B cell (primary cell): ENCODE measurements at regions not wholly inside any gene's neighbourhood (a gene's known extent, or its start where the extent isn't known, plus 50 kb on each side); places are given as distances from the start of the nearest gene placed in this dataset.

Source experiments
- ATAC-seq: fragments of 200-7000 bp; cut with Tn5 transposase; one replicate; pipeline ENCODE4 v1.10.0; 2021; ENCODE audit warnings: low read depth, mild to moderate bottlenecking, moderate number of reproducible peaks, moderate library complexity
- CTCF ChIA-PET: fragments of 350-600 bp; sonication (Branson Sonifier 250); formaldehyde crosslinking; loops from one replicate; lab custom pipeline; 2021; ENCODE audit warnings: antibody characterized with exemption, inconsistent platforms; lab: Charles Lee
- POLR2A ChIA-PET: fragments of 350-600 bp; sonication (Branson Sonifier 250); formaldehyde crosslinking; loops from one replicate; lab custom pipeline; 2021; ENCODE audit warnings: antibody characterized with exemption; lab: Charles Lee
- DNase-seq: peaks from one replicate; pipeline ENCODE4 v3.0.0; 2013
- H2AFZ ChIP-seq: 2 replicates; pipeline ENCODE4 v1.6.1; 2012; ENCODE audit warnings: mild to moderate bottlenecking, low read depth, low read length; ENCODE audit not compliant: insufficient read depth, poor library complexity, severe bottlenecking
- H3K27ac ChIP-seq, 2 donors: 1 replicate in 1 of 2; 2 replicates in 1 of 2; pipeline ENCODE4 v1.5.1; 2012 to 2013; ENCODE audit warnings: low read length in 2 of 2, mild to moderate bottlenecking in 2 of 2, moderate library complexity in 1 of 2
- H3K27me3 ChIP-seq, 4 experiments: fragments of 200-600 bp in 1 of 4; sonication (generic) in 1 of 4; replicated peaks in 1 of 4; 1 replicate in 2 of 4; 2 replicates in 2 of 4; pipeline versions ENCODE4 v1.6.1 to v1.7.0; 2013 to 2016; ENCODE audit warnings: low read length in 3 of 4, mild to moderate bottlenecking in 2 of 4, mixed read lengths in 1 of 4, moderate library complexity in 1 of 4; ENCODE audit not compliant: insufficient read depth in 4 of 4, control insufficient read depth in 3 of 4; ENCODE audit errors: control extremely low read depth in 1 of 4
- H3K36me3 ChIP-seq, 2 experiments: replicated peaks in 1 of 2; 1 replicate in 1 of 2; 2 replicates in 1 of 2; pipeline versions ENCODE4 v1.6.1 to v1.7.1; 2013; ENCODE audit warnings: low read length in 1 of 2; ENCODE audit not compliant: insufficient read depth in 2 of 2, control insufficient read depth in 1 of 2; ENCODE audit errors: control extremely low read depth in 1 of 2, extremely low read depth in 1 of 2
- H3K4me1 ChIP-seq, 2 donors: fragments of 200-600 bp in 1 of 2; sonication (generic) in 1 of 2; 1 replicate in 1 of 2; 2 replicates in 1 of 2; pipeline versions ENCODE4 v1.5.1 to v1.6.1; 2013 to 2017; ENCODE audit warnings: low read length in 2 of 2; ENCODE audit not compliant: control insufficient read depth in 2 of 2, insufficient read depth in 2 of 2
- H3K4me2 ChIP-seq: replicated peaks from 2 replicates; pipeline ENCODE3; 2012; ENCODE audit warnings: mild to moderate bottlenecking, low read depth, low read length; ENCODE audit not compliant: poor library complexity, severe bottlenecking
- H3K4me3 ChIP-seq, 5 experiments: fragments of 200-600 bp in 1 of 5; sonication (generic) in 1 of 5; 1 replicate in 3 of 5; 2 replicates in 2 of 5; pipeline versions ENCODE4 v1.5.1 to v1.7.0; 2011 to 2016; ENCODE audit warnings: low read length in 4 of 5, mild to moderate bottlenecking in 4 of 5, low read depth in 2 of 5, control low read depth in 1 of 5, moderate library complexity in 1 of 5; ENCODE audit not compliant: insufficient read depth in 1 of 5; ENCODE audit errors: control extremely low read depth in 1 of 5, extremely low read depth in 1 of 5
- H3K79me2 ChIP-seq: fragments of 200-600 bp; sonication (generic); one replicate; pipeline ENCODE4 v1.6.0; 2016; ENCODE audit warnings: low read length; ENCODE audit not compliant: control insufficient read depth, insufficient read depth
- H3K9ac ChIP-seq: fragments of 200-600 bp; sonication (generic); 2 replicates; pipeline ENCODE4 v1.6.1; 2017; ENCODE audit warnings: mild to moderate bottlenecking, low read length, moderate library complexity
- H3K9me3 ChIP-seq, 3 donors: one replicate each; pipeline versions ENCODE4 v1.6.1 to v1.7.1; 2013; ENCODE audit warnings: low read length in 2 of 3; ENCODE audit not compliant: control insufficient read depth in 2 of 3, insufficient read depth in 1 of 3; ENCODE audit errors: control extremely low read depth in 1 of 3
- H4K20me1 ChIP-seq: 2 replicates; pipeline ENCODE4 v1.6.0; 2012; ENCODE audit warnings: mild to moderate bottlenecking, low read length; ENCODE audit not compliant: insufficient read depth, control insufficient read depth, poor library complexity, severe bottlenecking
- H3K27ac Mint-ChIP-seq: one replicate; pipeline ENCODE4 v1.8.0; 2021; ENCODE audit warnings: mixed read lengths
- H3K27me3 Mint-ChIP-seq: one replicate; pipeline ENCODE4 v1.8.0; 2021; ENCODE audit warnings: mixed read lengths
- H3K4me1 Mint-ChIP-seq: one replicate; pipeline ENCODE4 v1.8.0; 2021; ENCODE audit warnings: mixed read lengths
- H3K4me3 Mint-ChIP-seq: one replicate; pipeline ENCODE4 v1.8.0; 2021; ENCODE audit warnings: mixed read lengths
- H3K9me3 Mint-ChIP-seq: one replicate; pipeline ENCODE4 v1.8.0; 2022; ENCODE audit warnings: mixed read lengths; ENCODE audit not compliant: insufficient read depth
- EZH2 ChIP-seq: IDR thresholded peaks from 2 replicates; pipeline ENCODE4 v1.6.1; 2012; ENCODE audit warnings: borderline replicate concordance, low read depth, mild to moderate bottlenecking, moderate library complexity, low read length; ENCODE audit not compliant: insufficient read depth, poor library complexity, severe bottlenecking
- WGBS: methylation state at CpG from one replicate; pipeline ENCODE4 v1.1.5; 2013; ENCODE audit warnings: missing lambda C conversion rate; ENCODE audit not compliant: insufficient coverage; 5-methylcytosine and 5-hydroxymethylcytosine counted together
- intact Hi-C: fragments of 100-400 bp; cut with micrococcal nuclease; formaldehyde crosslinking; loops from one replicate; pipeline ENCODE4 v1.10.0; 2022
- TF ChIP-seq, protein P1 (sequence below): fragments of 200-600 bp; IDR thresholded peaks from one replicate; pipeline ENCODE4 v1.8.0; 2022; ENCODE audit warnings: antibody characterized with exemption, mild to moderate bottlenecking

- Mint-ChIP-seq H3K27me3 (no peaks in the 10 kb centered on the region), H3K4me1 (no peaks in the 10 kb centered on the region), H3K27ac (no peak overlapping the region), H3K4me3 (no peak overlapping the region), H3K9me3 (peaks cover 2% of the 10 kb centered on the region)
- no peak overlapping the region for H2AFZ ChIP-seq
- no peaks in the 10 kb centered on the region for H3K9me3 ChIP-seq
- H3K4me2 ChIP-seq: no peak overlapping the region
- no peaks in the 10 kb centered on the region for H4K20me1 ChIP-seq
- DNase-seq: no peak
- no peak for ATAC-seq
- no peaks in the 10 kb centered on the region for H3K4me1 ChIP-seq
- no peak overlapping the region for H3K9ac ChIP-seq
- no peaks in the 10 kb centered on the region for H3K27me3 ChIP-seq
- no CpG with 5 or more reads among the region's 1 CpG for WGBS
- no peak overlapping the region for H3K27ac ChIP-seq
- TF ChIP-seq EZH2: no peak
- TF ChIP-seq, protein P1, sequence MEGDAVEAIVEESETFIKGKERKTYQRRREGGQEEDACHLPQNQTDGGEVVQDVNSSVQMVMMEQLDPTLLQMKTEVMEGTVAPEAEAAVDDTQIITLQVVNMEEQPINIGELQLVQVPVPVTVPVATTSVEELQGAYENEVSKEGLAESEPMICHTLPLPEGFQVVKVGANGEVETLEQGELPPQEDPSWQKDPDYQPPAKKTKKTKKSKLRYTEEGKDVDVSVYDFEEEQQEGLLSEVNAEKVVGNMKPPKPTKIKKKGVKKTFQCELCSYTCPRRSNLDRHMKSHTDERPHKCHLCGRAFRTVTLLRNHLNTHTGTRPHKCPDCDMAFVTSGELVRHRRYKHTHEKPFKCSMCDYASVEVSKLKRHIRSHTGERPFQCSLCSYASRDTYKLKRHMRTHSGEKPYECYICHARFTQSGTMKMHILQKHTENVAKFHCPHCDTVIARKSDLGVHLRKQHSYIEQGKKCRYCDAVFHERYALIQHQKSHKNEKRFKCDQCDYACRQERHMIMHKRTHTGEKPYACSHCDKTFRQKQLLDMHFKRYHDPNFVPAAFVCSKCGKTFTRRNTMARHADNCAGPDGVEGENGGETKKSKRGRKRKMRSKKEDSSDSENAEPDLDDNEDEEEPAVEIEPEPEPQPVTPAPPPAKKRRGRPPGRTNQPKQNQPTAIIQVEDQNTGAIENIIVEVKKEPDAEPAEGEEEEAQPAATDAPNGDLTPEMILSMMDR: no peak
- POLR2A ChIA-PET: no interaction called here
- H3K36me3 ChIP-seq: no peaks in the 10 kb centered on the region
- CTCF ChIA-PET: no interaction called here
- no peak overlapping the region for H3K4me3 ChIP-seq
- H3K79me2 ChIP-seq: no peaks in the 10 kb centered on the region
- intact Hi-C loops: no loop called here
Measured at GRCh38 chr1:218686761-218687160, 341.6 kb downstream of the TGFB2 start.

- Histone ChIP-seq H3K79me2 (no peaks in the 10 kb centered on the region), H4K20me1 (no peaks in the 10 kb centered on the region), H3K27me3 (no peaks in the 10 kb centered on the region), H3K36me3 (no peaks in the 10 kb centered on the region), H3K9ac (no peak overlapping the region), H3K4me2 (no peak overlapping the region), H3K4me1 (no peaks in the 10 kb centered on the region), H3K27ac (no peak overlapping the region), H3K9me3 (no peaks in the 10 kb centered on the region), H3K4me3 (no peak overlapping the region), H2AFZ (no peak overlapping the region)
- intact Hi-C loops: no loop called here
- POLR2A ChIA-PET: no interaction called here
- Mint-ChIP-seq H3K4me3 (no peak overlapping the region), H3K4me1 (no peaks in the 10 kb centered on the region), H3K27me3 (no peaks in the 10 kb centered on the region), H3K27ac (no peak overlapping the region), H3K9me3 (peaks cover 2% of the 10 kb centered on the region)
- CTCF ChIA-PET: no interaction called here
- WGBS: 0% methylated on average over 1 of the region's 2 CpGs
- DNase-seq (no peak), ATAC-seq (no peak)
- no peak for TF ChIP-seq EZH2
- TF ChIP-seq, protein P1: no peak
Measured at GRCh38 chr1:218692808-218693207, 347.7 kb downstream of the TGFB2 start.
